ENCODE measurements at regions not wholly inside any gene's neighbourhood (a gene's known extent, or its start where the extent isn't known, plus 50 kb on each side); places are given as distances from the start of the nearest gene placed in this dataset.

- H3K4me1 ChIP-seq (ENCODE audit: control insufficient read depth in 2 of 2, insufficient read depth in 2 of 2, low read length in 2 of 2) = no peaks in the 10 kb centered on the region
- no peaks in the 10 kb centered on the region for H3K9me3 ChIP-seq (ENCODE audit: control insufficient read depth in 2 of 2, low read length in 2 of 2)
- no peak overlapping the region for H3K9ac ChIP-seq (ENCODE audit: low read depth in 1 of 2, low read length in 2 of 2)
- H3K27ac ChIP-seq (ENCODE audit: low read depth in 2 of 2, low read length in 2 of 2) = no peak overlapping the region
- H3K27me3 ChIP-seq (ENCODE audit: control insufficient read depth in 2 of 2, insufficient read depth in 2 of 2, low read length in 2 of 2) = no peaks in the 10 kb centered on the region
- H3K4me3 ChIP-seq (ENCODE audit: low read length in 2 of 2) = no peak overlapping the region
- no peaks in the 10 kb centered on the region for H3K36me3 ChIP-seq (ENCODE audit: control insufficient read depth in 2 of 2, insufficient read depth in 2 of 2, low read length in 2 of 2)
Observed at GRCh38 chr6:97666889-97667288, 383.9 kb upstream of the MMS22L start.

DNA sequence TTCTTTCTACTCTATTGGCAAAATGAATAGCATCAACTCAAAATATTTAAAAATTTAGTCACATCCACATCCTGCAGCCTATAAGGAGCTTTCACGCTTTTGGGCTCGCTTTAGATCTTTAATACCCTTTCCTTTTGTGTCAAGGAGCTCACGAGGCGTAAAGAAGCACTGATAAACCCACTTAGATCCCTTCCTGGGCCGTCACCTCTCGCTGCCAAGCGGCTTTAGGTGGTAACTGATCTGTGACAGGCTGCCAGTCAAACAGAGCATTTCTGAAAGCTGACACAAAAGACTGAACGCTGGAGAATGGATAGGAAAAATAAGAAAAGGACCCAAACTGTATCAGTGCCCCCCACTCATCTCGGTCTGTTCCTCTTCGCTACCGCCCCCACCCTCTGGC is 385.7 kb upstream of the MMS22L start:
- Histone ChIP-seq H3K4me3 (ENCODE audit: low read length in 2 of 2) (no peak overlapping the region), H3K4me1 (ENCODE audit: control insufficient read depth in 2 of 2, insufficient read depth in 2 of 2, low read length in 2 of 2) (no peaks in the 10 kb centered on the region), H3K9me3 (ENCODE audit: control insufficient read depth in 2 of 2, low read length in 2 of 2) (no peaks in the 10 kb centered on the region), H3K27me3 (ENCODE audit: control insufficient read depth in 2 of 2, insufficient read depth in 2 of 2, low read length in 2 of 2) (no peaks in the 10 kb centered on the region), H3K9ac (ENCODE audit: low read depth in 1 of 2, low read length in 2 of 2) (no peak overlapping the region), H3K27ac (ENCODE audit: low read depth in 2 of 2, low read length in 2 of 2) (no peak overlapping the region), H3K36me3 (ENCODE audit: control insufficient read depth in 2 of 2, insufficient read depth in 2 of 2, low read length in 2 of 2) (no peaks in the 10 kb centered on the region)

DNA sequence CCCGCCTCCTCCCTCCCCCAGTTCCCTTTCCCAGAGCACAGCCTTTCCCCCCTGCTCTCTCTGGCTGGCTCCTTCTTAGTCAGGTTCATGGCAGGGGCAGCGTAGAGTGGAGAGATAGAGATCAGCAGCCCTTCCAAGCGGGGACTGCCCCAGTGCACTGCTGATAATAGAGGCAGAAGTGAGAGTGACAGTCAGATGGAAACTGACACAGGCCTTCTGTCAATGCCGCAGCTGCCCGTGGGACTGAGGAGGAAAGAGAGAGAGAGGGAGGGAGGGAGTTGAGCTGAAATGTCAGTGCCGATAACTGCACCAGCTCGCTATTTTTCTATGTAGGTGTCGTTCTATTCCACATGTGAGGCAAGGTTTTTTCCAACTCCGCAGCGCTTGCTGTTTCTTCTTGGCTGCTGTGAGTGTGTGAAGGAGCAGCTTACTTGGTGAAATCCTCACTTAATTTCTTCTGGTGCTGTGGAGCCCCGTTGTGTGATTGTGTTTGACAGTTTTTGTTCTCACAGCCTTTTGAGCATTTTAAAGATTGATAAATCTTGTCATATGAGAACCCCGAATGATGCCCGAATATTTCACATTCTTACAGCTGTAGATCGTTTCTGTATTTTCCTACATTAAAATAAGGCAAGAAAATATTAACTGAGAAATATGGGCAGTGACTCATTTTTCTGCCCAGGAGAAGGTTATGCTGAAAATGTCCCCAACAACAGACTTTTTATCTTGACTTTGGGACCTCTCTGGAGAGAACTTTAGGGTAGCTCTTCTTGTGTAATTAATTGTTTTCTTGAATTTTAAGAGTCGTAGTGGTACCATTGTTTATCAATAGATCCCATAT is 386.4 kb upstream of the MMS22L start:
- H3K4me1 ChIP-seq (ENCODE audit: control insufficient read depth in 2 of 2, insufficient read depth in 2 of 2, low read length in 2 of 2) = no peaks in the 10 kb centered on the region
- H3K4me3 ChIP-seq (ENCODE audit: low read length in 2 of 2) = peak overlapping the region in 1 of 2 donors; percentile 48
- no peaks in the 10 kb centered on the region for H3K27me3 ChIP-seq (ENCODE audit: control insufficient read depth in 2 of 2, insufficient read depth in 2 of 2, low read length in 2 of 2)
- no peak overlapping the region for H3K9ac ChIP-seq (ENCODE audit: low read depth in 1 of 2, low read length in 2 of 2)
- no peak overlapping the region for H3K27ac ChIP-seq (ENCODE audit: low read depth in 2 of 2, low read length in 2 of 2)
- no peaks in the 10 kb centered on the region for H3K36me3 ChIP-seq (ENCODE audit: control insufficient read depth in 2 of 2, insufficient read depth in 2 of 2, low read length in 2 of 2)
- no peaks in the 10 kb centered on the region for H3K9me3 ChIP-seq (ENCODE audit: control insufficient read depth in 2 of 2, low read length in 2 of 2)

- H3K9ac ChIP-seq (ENCODE audit: low read depth in 1 of 2, low read length in 2 of 2) = no peak overlapping the region
- H3K4me1 ChIP-seq (ENCODE audit: control insufficient read depth in 2 of 2, insufficient read depth in 2 of 2, low read length in 2 of 2) = no peaks in the 10 kb centered on the region
- no peak overlapping the region for H3K4me3 ChIP-seq (ENCODE audit: low read length in 2 of 2)
- H3K9me3 ChIP-seq (ENCODE audit: control insufficient read depth in 2 of 2, low read length in 2 of 2) = no peaks in the 10 kb centered on the region
- H3K27ac ChIP-seq (ENCODE audit: low read depth in 2 of 2, low read length in 2 of 2) = no peak overlapping the region
- no peaks in the 10 kb centered on the region for H3K27me3 ChIP-seq (ENCODE audit: control insufficient read depth in 2 of 2, insufficient read depth in 2 of 2, low read length in 2 of 2)
- H3K36me3 ChIP-seq (ENCODE audit: control insufficient read depth in 2 of 2, insufficient read depth in 2 of 2, low read length in 2 of 2) = no peaks in the 10 kb centered on the region
Observed at GRCh38 chr6:97674802-97675201, 391.8 kb upstream of the MMS22L start.

- H3K9ac ChIP-seq (ENCODE audit: low read depth in 1 of 2, low read length in 2 of 2) = no peak overlapping the region
- H3K4me3 ChIP-seq (ENCODE audit: low read length in 2 of 2) = no peak overlapping the region
- no peaks in the 10 kb centered on the region for H3K27me3 ChIP-seq (ENCODE audit: control insufficient read depth in 2 of 2, insufficient read depth in 2 of 2, low read length in 2 of 2)
- H3K4me1 ChIP-seq (ENCODE audit: control insufficient read depth in 2 of 2, insufficient read depth in 2 of 2, low read length in 2 of 2) = no peaks in the 10 kb centered on the region
- H3K27ac ChIP-seq (ENCODE audit: low read depth in 2 of 2, low read length in 2 of 2) = no peak overlapping the region
- H3K9me3 ChIP-seq (ENCODE audit: control insufficient read depth in 2 of 2, low read length in 2 of 2) = no peaks in the 10 kb centered on the region
- no peaks in the 10 kb centered on the region for H3K36me3 ChIP-seq (ENCODE audit: control insufficient read depth in 2 of 2, insufficient read depth in 2 of 2, low read length in 2 of 2)
Observed at GRCh38 chr6:97677626-97678025, 394.6 kb upstream of the MMS22L start.

GRCh38 chr6:97687916-97688315 is 404.9 kb upstream of the MMS22L start:
- no peaks in the 10 kb centered on the region for H3K4me1 ChIP-seq (ENCODE audit: control insufficient read depth in 2 of 2, insufficient read depth in 2 of 2, low read length in 2 of 2)
- H3K36me3 ChIP-seq (ENCODE audit: control insufficient read depth in 2 of 2, insufficient read depth in 2 of 2, low read length in 2 of 2) = no peaks in the 10 kb centered on the region
- no peaks in the 10 kb centered on the region for H3K9me3 ChIP-seq (ENCODE audit: control insufficient read depth in 2 of 2, low read length in 2 of 2)
- H3K4me3 ChIP-seq (ENCODE audit: low read length in 2 of 2) = no peak overlapping the region
- no peak overlapping the region for H3K27ac ChIP-seq (ENCODE audit: low read depth in 2 of 2, low read length in 2 of 2)
- no peak overlapping the region for H3K9ac ChIP-seq (ENCODE audit: low read depth in 1 of 2, low read length in 2 of 2)
- H3K27me3 ChIP-seq (ENCODE audit: control insufficient read depth in 2 of 2, insufficient read depth in 2 of 2, low read length in 2 of 2) = no peaks in the 10 kb centered on the region

DNA sequence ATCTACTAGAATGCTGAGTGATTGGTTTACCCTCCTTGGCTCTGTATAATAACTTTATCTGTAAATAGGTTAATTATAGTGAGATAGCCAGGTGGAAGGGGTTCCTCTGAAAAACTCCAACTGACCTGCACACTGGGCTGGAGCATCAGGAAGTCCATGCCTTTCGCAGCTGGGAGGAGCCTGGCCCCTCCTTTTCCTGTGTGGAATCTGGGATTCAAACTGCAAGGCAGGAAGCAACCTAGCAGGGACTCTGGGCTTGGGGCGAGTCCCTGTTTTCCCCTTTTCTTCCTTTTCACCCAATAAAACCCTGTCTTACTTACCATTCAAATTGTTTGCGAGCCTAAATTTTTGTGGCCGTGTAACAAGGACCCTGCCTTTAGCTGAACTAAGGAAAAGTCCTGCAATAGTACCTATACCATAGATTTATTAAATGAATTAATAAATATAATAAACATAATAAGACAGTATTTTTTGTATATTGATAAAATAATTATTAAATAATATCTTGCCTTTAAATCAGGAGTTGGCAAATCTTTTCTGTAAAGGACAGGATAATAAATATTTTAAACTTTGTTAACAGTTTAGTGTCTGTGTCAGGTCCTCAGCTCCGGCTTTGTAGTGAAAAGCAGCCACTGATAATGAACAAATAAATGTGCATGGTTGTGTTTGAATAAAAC is 406.2 kb upstream of the MMS22L start:
- H3K9me3 ChIP-seq (ENCODE audit: control insufficient read depth in 2 of 2, low read length in 2 of 2) = no peaks in the 10 kb centered on the region
- no peak overlapping the region for H3K4me3 ChIP-seq (ENCODE audit: low read length in 2 of 2)
- H3K9ac ChIP-seq (ENCODE audit: low read depth in 1 of 2, low read length in 2 of 2) = no peak overlapping the region
- no peaks in the 10 kb centered on the region for H3K27me3 ChIP-seq (ENCODE audit: control insufficient read depth in 2 of 2, insufficient read depth in 2 of 2, low read length in 2 of 2)
- H3K36me3 ChIP-seq (ENCODE audit: control insufficient read depth in 2 of 2, insufficient read depth in 2 of 2, low read length in 2 of 2) = no peaks in the 10 kb centered on the region
- no peak overlapping the region for H3K27ac ChIP-seq (ENCODE audit: low read depth in 2 of 2, low read length in 2 of 2)
- H3K4me1 ChIP-seq (ENCODE audit: control insufficient read depth in 2 of 2, insufficient read depth in 2 of 2, low read length in 2 of 2) = no peaks in the 10 kb centered on the region

DNA sequence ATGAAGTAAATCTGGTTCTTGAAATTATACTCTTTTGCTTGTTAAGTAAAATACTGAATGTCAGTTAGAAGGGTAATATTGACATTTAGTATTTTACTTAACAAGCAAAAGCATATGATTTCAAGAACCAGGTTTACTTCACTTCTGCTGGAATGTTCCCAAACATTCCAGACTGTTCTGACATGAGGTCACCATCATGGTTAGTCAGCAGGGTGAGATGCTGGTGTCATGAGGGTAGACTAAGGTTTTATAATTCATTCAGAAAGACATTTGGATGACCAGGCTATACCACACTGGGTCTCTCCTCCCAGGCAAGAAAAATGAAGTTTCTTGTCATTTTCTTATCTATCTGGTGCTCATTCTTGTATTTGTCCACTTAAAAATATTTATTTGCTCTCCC is 414.4 kb upstream of the MMS22L start:
- Histone ChIP-seq H3K9me3 (ENCODE audit: control insufficient read depth in 2 of 2, low read length in 2 of 2) (no peaks in the 10 kb centered on the region), H3K4me1 (ENCODE audit: control insufficient read depth in 2 of 2, insufficient read depth in 2 of 2, low read length in 2 of 2) (no peaks in the 10 kb centered on the region), H3K36me3 (ENCODE audit: control insufficient read depth in 2 of 2, insufficient read depth in 2 of 2, low read length in 2 of 2) (no peaks in the 10 kb centered on the region), H3K9ac (ENCODE audit: low read depth in 1 of 2, low read length in 2 of 2) (no peak overlapping the region), H3K27me3 (ENCODE audit: control insufficient read depth in 2 of 2, insufficient read depth in 2 of 2, low read length in 2 of 2) (no peaks in the 10 kb centered on the region), H3K4me3 (ENCODE audit: low read length in 2 of 2) (no peak overlapping the region), H3K27ac (ENCODE audit: low read depth in 2 of 2, low read length in 2 of 2) (no peak overlapping the region)

GRCh38 chr6:97701801-97702200 is 418.8 kb upstream of the MMS22L start:
- no peaks in the 10 kb centered on the region for H3K36me3 ChIP-seq (ENCODE audit: control insufficient read depth in 2 of 2, insufficient read depth in 2 of 2, low read length in 2 of 2)
- H3K27ac ChIP-seq (ENCODE audit: low read depth in 2 of 2, low read length in 2 of 2) = no peak overlapping the region
- H3K9me3 ChIP-seq (ENCODE audit: control insufficient read depth in 2 of 2, low read length in 2 of 2) = no peaks in the 10 kb centered on the region
- H3K4me1 ChIP-seq (ENCODE audit: control insufficient read depth in 2 of 2, insufficient read depth in 2 of 2, low read length in 2 of 2) = no peaks in the 10 kb centered on the region
- H3K4me3 ChIP-seq (ENCODE audit: low read length in 2 of 2) = no peak overlapping the region
- no peaks in the 10 kb centered on the region for H3K27me3 ChIP-seq (ENCODE audit: control insufficient read depth in 2 of 2, insufficient read depth in 2 of 2, low read length in 2 of 2)
- no peak overlapping the region for H3K9ac ChIP-seq (ENCODE audit: low read depth in 1 of 2, low read length in 2 of 2)

DNA sequence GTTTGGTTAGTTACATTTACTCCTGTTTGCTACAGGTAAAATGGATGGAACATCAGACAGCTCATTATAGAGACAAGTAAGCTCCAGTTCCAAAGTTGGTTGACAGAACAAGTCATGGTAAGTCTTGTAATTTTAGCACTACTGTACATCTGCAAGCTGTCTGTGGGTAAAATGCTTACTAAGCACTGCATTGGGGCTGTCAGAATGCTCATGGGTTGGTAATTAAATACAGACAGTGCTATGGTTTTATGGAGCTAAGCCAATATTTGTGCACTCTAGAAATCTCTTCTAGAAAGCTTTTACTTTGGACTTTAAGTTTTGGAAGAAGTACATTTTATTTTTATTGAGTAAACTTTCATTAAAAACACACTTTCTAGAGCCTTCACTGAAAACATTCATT is 419.2 kb upstream of the MMS22L start:
- H3K9me3 ChIP-seq (ENCODE audit: control insufficient read depth in 2 of 2, low read length in 2 of 2) = no peaks in the 10 kb centered on the region
- no peak overlapping the region for H3K27ac ChIP-seq (ENCODE audit: low read depth in 2 of 2, low read length in 2 of 2)
- H3K4me3 ChIP-seq (ENCODE audit: low read length in 2 of 2) = no peak overlapping the region
- no peak overlapping the region for H3K9ac ChIP-seq (ENCODE audit: low read depth in 1 of 2, low read length in 2 of 2)
- no peaks in the 10 kb centered on the region for H3K4me1 ChIP-seq (ENCODE audit: control insufficient read depth in 2 of 2, insufficient read depth in 2 of 2, low read length in 2 of 2)
- no peaks in the 10 kb centered on the region for H3K27me3 ChIP-seq (ENCODE audit: control insufficient read depth in 2 of 2, insufficient read depth in 2 of 2, low read length in 2 of 2)
- H3K36me3 ChIP-seq (ENCODE audit: control insufficient read depth in 2 of 2, insufficient read depth in 2 of 2, low read length in 2 of 2) = no peaks in the 10 kb centered on the region

Measured in mucosa of rectum (tissue), 2 donors.